ENCODE measurements at regions not wholly inside any gene's neighbourhood (a gene's known extent, or its start where the extent isn't known, plus 50 kb on each side); places are given as distances from the start of the nearest gene placed in this dataset.

GRCh38 chr4:14303856-14304255 lies 676.3 kb upstream of the BOD1L1 start:
- 100% methylated on average over 1 of the region's 3 CpGs for WGBS (ENCODE audit: insufficient coverage, low lambda C conversion rate)
- Histone ChIP-seq H3K36me3 (ENCODE audit: control insufficient read depth, insufficient read depth, low read length) (no peaks in the 10 kb centered on the region), H3K4me3 (ENCODE audit: low read length) (no peak overlapping the region), H3K27ac (ENCODE audit: low read length) (no peak overlapping the region), H3K27me3 (ENCODE audit: control insufficient read depth, insufficient read depth, low read length) (no peaks in the 10 kb centered on the region), H3K4me1 (ENCODE audit: control insufficient read depth, insufficient read depth, low read length) (no peaks in the 10 kb centered on the region), H3K9me3 (ENCODE audit: control insufficient read depth, low read depth, low read length) (no peaks in the 10 kb centered on the region)
- DNase-seq = no peak

GRCh38 chr4:14308229-14308651 lies 680.7 kb upstream of the BOD1L1 start:
- DNase-seq = no peak
- Histone ChIP-seq H3K27me3 (ENCODE audit: control insufficient read depth, insufficient read depth, low read length) (no peaks in the 10 kb centered on the region), H3K9me3 (ENCODE audit: control insufficient read depth, low read depth, low read length) (no peaks in the 10 kb centered on the region), H3K4me3 (ENCODE audit: low read length) (no peak overlapping the region), H3K27ac (ENCODE audit: low read length) (no peak overlapping the region), H3K36me3 (ENCODE audit: control insufficient read depth, insufficient read depth, low read length) (no peaks in the 10 kb centered on the region), H3K4me1 (ENCODE audit: control insufficient read depth, insufficient read depth, low read length) (no peaks in the 10 kb centered on the region)

GRCh38 chr4:14309431-14309830 lies 681.9 kb upstream of the BOD1L1 start:
- H3K4me1 ChIP-seq (ENCODE audit: control insufficient read depth, insufficient read depth, low read length) = no peaks in the 10 kb centered on the region
- no peaks in the 10 kb centered on the region for H3K36me3 ChIP-seq (ENCODE audit: control insufficient read depth, insufficient read depth, low read length)
- no peaks in the 10 kb centered on the region for H3K9me3 ChIP-seq (ENCODE audit: control insufficient read depth, low read depth, low read length)
- H3K4me3 ChIP-seq (ENCODE audit: low read length) = no peak overlapping the region
- no peak overlapping the region for H3K27ac ChIP-seq (ENCODE audit: low read length)
- no CpG with 5 or more reads among the region's 2 CpGs for WGBS (ENCODE audit: insufficient coverage, low lambda C conversion rate)
- no peaks in the 10 kb centered on the region for H3K27me3 ChIP-seq (ENCODE audit: control insufficient read depth, insufficient read depth, low read length)
- DNase-seq = no peak

- no peak overlapping the region for H3K4me3 ChIP-seq (ENCODE audit: low read length)
- WGBS (ENCODE audit: insufficient coverage, low lambda C conversion rate) = no CpG with 5 or more reads among the region's 3 CpGs
- H3K4me1 ChIP-seq (ENCODE audit: control insufficient read depth, insufficient read depth, low read length) = no peaks in the 10 kb centered on the region
- no peak for DNase-seq
- no peaks in the 10 kb centered on the region for H3K36me3 ChIP-seq (ENCODE audit: control insufficient read depth, insufficient read depth, low read length)
- no peak overlapping the region for H3K27ac ChIP-seq (ENCODE audit: low read length)
- H3K9me3 ChIP-seq (ENCODE audit: control insufficient read depth, low read depth, low read length) = no peaks in the 10 kb centered on the region
- no peaks in the 10 kb centered on the region for H3K27me3 ChIP-seq (ENCODE audit: control insufficient read depth, insufficient read depth, low read length)
Observed at GRCh38 chr4:14313757-14314156, 686.2 kb upstream of the BOD1L1 start.

GRCh38 chr4:14315129-14315528 lies 687.2 kb upstream of the CPEB2 start:
- Histone ChIP-seq H3K36me3 (ENCODE audit: control insufficient read depth, insufficient read depth, low read length) (no peaks in the 10 kb centered on the region), H3K4me1 (ENCODE audit: control insufficient read depth, insufficient read depth, low read length) (no peaks in the 10 kb centered on the region), H3K4me3 (ENCODE audit: low read length) (no peak overlapping the region), H3K9me3 (ENCODE audit: control insufficient read depth, low read depth, low read length) (no peaks in the 10 kb centered on the region), H3K27ac (ENCODE audit: low read length) (no peak overlapping the region), H3K27me3 (ENCODE audit: control insufficient read depth, insufficient read depth, low read length) (no peaks in the 10 kb centered on the region)
- DNase-seq = no peak
- WGBS (ENCODE audit: insufficient coverage, low lambda C conversion rate) = 86% methylated on average over 2 of the region's 3 CpGs

GRCh38 chr4:14317351-14317750 lies 684.9 kb upstream of the CPEB2 start:
- Histone ChIP-seq H3K36me3 (ENCODE audit: control insufficient read depth, insufficient read depth, low read length) (no peaks in the 10 kb centered on the region), H3K9me3 (ENCODE audit: control insufficient read depth, low read depth, low read length) (no peaks in the 10 kb centered on the region), H3K4me1 (ENCODE audit: control insufficient read depth, insufficient read depth, low read length) (no peaks in the 10 kb centered on the region), H3K27me3 (ENCODE audit: control insufficient read depth, insufficient read depth, low read length) (no peaks in the 10 kb centered on the region), H3K27ac (ENCODE audit: low read length) (no peak overlapping the region), H3K4me3 (ENCODE audit: low read length) (no peak overlapping the region)
- no peak for DNase-seq
- WGBS (ENCODE audit: insufficient coverage, low lambda C conversion rate) = no CpG with 5 or more reads among the region's 2 CpGs

- Histone ChIP-seq H3K4me1 (ENCODE audit: control insufficient read depth, insufficient read depth, low read length) (no peaks in the 10 kb centered on the region), H3K27me3 (ENCODE audit: control insufficient read depth, insufficient read depth, low read length) (no peaks in the 10 kb centered on the region), H3K4me3 (ENCODE audit: low read length) (no peak overlapping the region), H3K27ac (ENCODE audit: low read length) (no peak overlapping the region), H3K9me3 (ENCODE audit: control insufficient read depth, low read depth, low read length) (no peaks in the 10 kb centered on the region), H3K36me3 (ENCODE audit: control insufficient read depth, insufficient read depth, low read length) (no peaks in the 10 kb centered on the region)
- no CpG with 5 or more reads among the region's 1 CpG for WGBS (ENCODE audit: insufficient coverage, low lambda C conversion rate)
- no peak for DNase-seq
Observed at GRCh38 chr4:14318671-14319070, 683.6 kb upstream of the CPEB2 start.

GRCh38 chr4:14321723-14322122 lies 680.6 kb upstream of the CPEB2 start:
- Histone ChIP-seq H3K36me3 (ENCODE audit: control insufficient read depth, insufficient read depth, low read length) (no peaks in the 10 kb centered on the region), H3K27me3 (ENCODE audit: control insufficient read depth, insufficient read depth, low read length) (no peaks in the 10 kb centered on the region), H3K4me1 (ENCODE audit: control insufficient read depth, insufficient read depth, low read length) (no peaks in the 10 kb centered on the region), H3K27ac (ENCODE audit: low read length) (no peak overlapping the region), H3K9me3 (ENCODE audit: control insufficient read depth, low read depth, low read length) (no peaks in the 10 kb centered on the region), H3K4me3 (ENCODE audit: low read length) (no peak overlapping the region)
- no peak for DNase-seq
- no CpG with 5 or more reads among the region's 1 CpG for WGBS (ENCODE audit: insufficient coverage, low lambda C conversion rate)

- H3K9me3 ChIP-seq (ENCODE audit: control insufficient read depth, low read depth, low read length) = no peaks in the 10 kb centered on the region
- WGBS (ENCODE audit: insufficient coverage, low lambda C conversion rate) = 83% methylated on average over 1 of the region's 2 CpGs
- no peaks in the 10 kb centered on the region for H3K4me1 ChIP-seq (ENCODE audit: control insufficient read depth, insufficient read depth, low read length)
- H3K4me3 ChIP-seq (ENCODE audit: low read length) = no peak overlapping the region
- H3K27me3 ChIP-seq (ENCODE audit: control insufficient read depth, insufficient read depth, low read length) = no peaks in the 10 kb centered on the region
- no peak overlapping the region for H3K27ac ChIP-seq (ENCODE audit: low read length)
- DNase-seq = no peak
- H3K36me3 ChIP-seq (ENCODE audit: control insufficient read depth, insufficient read depth, low read length) = no peaks in the 10 kb centered on the region
Observed at GRCh38 chr4:14323191-14323590, 679.1 kb upstream of the CPEB2 start.

GRCh38 chr4:14329228-14329627 lies 673.1 kb upstream of the CPEB2 start:
- no peak for DNase-seq
- Histone ChIP-seq H3K4me3 (ENCODE audit: low read length) (no peak overlapping the region), H3K27me3 (ENCODE audit: control insufficient read depth, insufficient read depth, low read length) (no peaks in the 10 kb centered on the region), H3K27ac (ENCODE audit: low read length) (no peak overlapping the region), H3K9me3 (ENCODE audit: control insufficient read depth, low read depth, low read length) (no peaks in the 10 kb centered on the region), H3K4me1 (ENCODE audit: control insufficient read depth, insufficient read depth, low read length) (no peaks in the 10 kb centered on the region), H3K36me3 (ENCODE audit: control insufficient read depth, insufficient read depth, low read length) (no peaks in the 10 kb centered on the region)
- WGBS (ENCODE audit: insufficient coverage, low lambda C conversion rate) = no CpG with 5 or more reads among the region's 1 CpG

- 100% methylated on average over 2 of the region's 2 CpGs for WGBS (ENCODE audit: insufficient coverage, low lambda C conversion rate)
- no peak overlapping the region for H3K27ac ChIP-seq (ENCODE audit: low read length)
- no peaks in the 10 kb centered on the region for H3K27me3 ChIP-seq (ENCODE audit: control insufficient read depth, insufficient read depth, low read length)
Observed at GRCh38 chr4:14333616-14334015, 668.7 kb upstream of the CPEB2 start.

More at GRCh38 chr4:14333616-14334015, 668.7 kb upstream of the CPEB2 start:
- DNase-seq = no peak
- no peak overlapping the region for H3K4me3 ChIP-seq (ENCODE audit: low read length)
- no peaks in the 10 kb centered on the region for H3K9me3 ChIP-seq (ENCODE audit: control insufficient read depth, low read depth, low read length)
- H3K36me3 ChIP-seq (ENCODE audit: control insufficient read depth, insufficient read depth, low read length) = no peaks in the 10 kb centered on the region
- H3K4me1 ChIP-seq (ENCODE audit: control insufficient read depth, insufficient read depth, low read length) = no peaks in the 10 kb centered on the region
